ENCODE measurements at regions not wholly inside any gene's neighbourhood (a gene's known extent, or its start where the extent isn't known, plus 50 kb on each side); places are given as distances from the start of the nearest gene placed in this dataset.

GRCh38 chr10:76643511-76643911, 994.1 kb downstream of the KCNMA1 start (continued):
- TF ChIP-seq CHD7 (IDR thresholded peaks at IDR 0.05; ENCODE audit: insufficient replicate concordance, low read length) (no peak), SIN3A (conservative IDR thresholded peaks at IDR 0.05 in 1 of 2, IDR thresholded peaks at IDR 0.05 in 1 of 2; ENCODE audit: low read depth in 1 of 2, low read length in 2 of 2) (no peak), RXRA (IDR thresholded peaks at IDR 0.05; ENCODE audit: insufficient read depth, low read depth, low read length) (no peak)
